Vagina (tissue), 2 donors: ENCODE measurements at regions not wholly inside any gene's neighbourhood (a gene's known extent, or its start where the extent isn't known, plus 50 kb on each side); places are given as distances from the start of the nearest gene placed in this dataset.

Experiments used
- POLR2A ChIP-seq, 2 donors: fragments of 450-650 bp; IDR thresholded peaks; one replicate each; pipeline ENCODE4 v1.6.1; 2017; ENCODE audit warnings: antibody characterized with exemption in 2 of 2, mild to moderate bottlenecking in 2 of 2, moderate library complexity in 2 of 2
- TF ChIP-seq, protein P1 (sequence below), 3 experiments: fragments of 450-650 bp in 2 of 3; fragments of 200-600 bp in 1 of 3; sonication (generic) in 1 of 3; IDR thresholded peaks; one replicate each; pipeline ENCODE4 v1.5.1; 2017 to 2019; ENCODE audit warnings: antibody characterized with exemption in 3 of 3, mild to moderate bottlenecking in 2 of 3, moderate library complexity in 2 of 3

GRCh38 chr11:81192516-81192915 is 1541.1 kb downstream of the FAM181B start:
- TF ChIP-seq, protein P1, sequence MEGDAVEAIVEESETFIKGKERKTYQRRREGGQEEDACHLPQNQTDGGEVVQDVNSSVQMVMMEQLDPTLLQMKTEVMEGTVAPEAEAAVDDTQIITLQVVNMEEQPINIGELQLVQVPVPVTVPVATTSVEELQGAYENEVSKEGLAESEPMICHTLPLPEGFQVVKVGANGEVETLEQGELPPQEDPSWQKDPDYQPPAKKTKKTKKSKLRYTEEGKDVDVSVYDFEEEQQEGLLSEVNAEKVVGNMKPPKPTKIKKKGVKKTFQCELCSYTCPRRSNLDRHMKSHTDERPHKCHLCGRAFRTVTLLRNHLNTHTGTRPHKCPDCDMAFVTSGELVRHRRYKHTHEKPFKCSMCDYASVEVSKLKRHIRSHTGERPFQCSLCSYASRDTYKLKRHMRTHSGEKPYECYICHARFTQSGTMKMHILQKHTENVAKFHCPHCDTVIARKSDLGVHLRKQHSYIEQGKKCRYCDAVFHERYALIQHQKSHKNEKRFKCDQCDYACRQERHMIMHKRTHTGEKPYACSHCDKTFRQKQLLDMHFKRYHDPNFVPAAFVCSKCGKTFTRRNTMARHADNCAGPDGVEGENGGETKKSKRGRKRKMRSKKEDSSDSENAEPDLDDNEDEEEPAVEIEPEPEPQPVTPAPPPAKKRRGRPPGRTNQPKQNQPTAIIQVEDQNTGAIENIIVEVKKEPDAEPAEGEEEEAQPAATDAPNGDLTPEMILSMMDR (IDR thresholded peaks at IDR 0.05) = no peak
- no peak for TF ChIP-seq POLR2A (IDR thresholded peaks at IDR 0.05)
